GM10248 (cell line): ENCODE measurements at regions not wholly inside any gene's neighbourhood (a gene's known extent, or its start where the extent isn't known, plus 50 kb on each side); places are given as distances from the start of the nearest gene placed in this dataset.

Experiments used
- CTCF ChIA-PET: fragments of 300-600 bp; sonication (Branson Sonifier 250); formaldehyde crosslinking; extraction: SDS; loops from one replicate; lab custom pipeline; 2021; ENCODE audit warnings: antibody characterized with exemption; lab: Yijun Ruan, JAX
- POLR2A ChIA-PET: fragments of 350-650 bp; sonication (Branson Sonifier 250); formaldehyde crosslinking; extraction: SDS; loops from one replicate; lab custom pipeline; 2020; ENCODE audit warnings: antibody characterized with exemption; lab: Yijun Ruan, JAX
- DNase-seq: peaks from one replicate; pipeline ENCODE4 v3.0.0; 2012; ENCODE audit errors: extremely low spot score
- TF ChIP-seq, protein P1 (sequence below): IDR thresholded peaks from 2 replicates; pipeline ENCODE4 v1.5.1; 2012; ENCODE audit warnings: mild to moderate bottlenecking, low read depth; ENCODE audit errors: extremely low read depth, missing control alignments, control extremely low read depth

DNA sequence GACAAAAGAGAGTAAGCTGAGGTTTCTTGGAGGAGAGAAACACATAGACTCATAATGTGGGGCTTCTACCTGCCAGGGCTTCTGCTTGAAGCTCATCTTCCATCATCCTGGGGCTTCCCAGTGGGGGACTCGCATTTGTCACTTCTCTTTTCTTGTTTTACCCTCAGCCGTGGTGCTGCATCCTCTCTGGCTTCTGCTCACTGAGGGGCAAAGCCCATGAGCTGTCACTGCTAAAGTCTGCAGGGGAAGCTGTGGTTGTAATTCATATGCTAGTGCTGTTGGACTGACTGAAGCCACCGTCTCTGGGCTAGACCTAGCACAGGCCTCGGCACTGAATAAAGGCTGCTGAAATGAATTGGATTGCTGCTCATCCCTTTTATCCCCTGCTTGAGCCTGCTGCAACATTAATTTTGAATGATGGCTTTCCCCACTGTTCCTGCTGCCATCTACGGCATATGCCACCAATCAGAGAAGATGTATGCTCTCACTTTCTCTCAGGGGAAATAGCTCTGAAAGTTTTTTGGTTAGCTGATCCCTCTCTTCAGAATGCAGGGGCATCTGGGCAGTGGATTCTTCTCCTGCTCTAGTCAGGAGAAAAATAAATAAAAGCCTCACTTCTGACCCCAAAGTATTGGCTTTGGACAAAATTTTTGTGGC is 568.4 kb upstream of the MAP3K7 start:
- TF ChIP-seq, protein P1, sequence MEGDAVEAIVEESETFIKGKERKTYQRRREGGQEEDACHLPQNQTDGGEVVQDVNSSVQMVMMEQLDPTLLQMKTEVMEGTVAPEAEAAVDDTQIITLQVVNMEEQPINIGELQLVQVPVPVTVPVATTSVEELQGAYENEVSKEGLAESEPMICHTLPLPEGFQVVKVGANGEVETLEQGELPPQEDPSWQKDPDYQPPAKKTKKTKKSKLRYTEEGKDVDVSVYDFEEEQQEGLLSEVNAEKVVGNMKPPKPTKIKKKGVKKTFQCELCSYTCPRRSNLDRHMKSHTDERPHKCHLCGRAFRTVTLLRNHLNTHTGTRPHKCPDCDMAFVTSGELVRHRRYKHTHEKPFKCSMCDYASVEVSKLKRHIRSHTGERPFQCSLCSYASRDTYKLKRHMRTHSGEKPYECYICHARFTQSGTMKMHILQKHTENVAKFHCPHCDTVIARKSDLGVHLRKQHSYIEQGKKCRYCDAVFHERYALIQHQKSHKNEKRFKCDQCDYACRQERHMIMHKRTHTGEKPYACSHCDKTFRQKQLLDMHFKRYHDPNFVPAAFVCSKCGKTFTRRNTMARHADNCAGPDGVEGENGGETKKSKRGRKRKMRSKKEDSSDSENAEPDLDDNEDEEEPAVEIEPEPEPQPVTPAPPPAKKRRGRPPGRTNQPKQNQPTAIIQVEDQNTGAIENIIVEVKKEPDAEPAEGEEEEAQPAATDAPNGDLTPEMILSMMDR = no peak
- ChIA-PET POLR2A (no interaction called here), CTCF (no interaction called here)
- DNase-seq = no peak

DNA sequence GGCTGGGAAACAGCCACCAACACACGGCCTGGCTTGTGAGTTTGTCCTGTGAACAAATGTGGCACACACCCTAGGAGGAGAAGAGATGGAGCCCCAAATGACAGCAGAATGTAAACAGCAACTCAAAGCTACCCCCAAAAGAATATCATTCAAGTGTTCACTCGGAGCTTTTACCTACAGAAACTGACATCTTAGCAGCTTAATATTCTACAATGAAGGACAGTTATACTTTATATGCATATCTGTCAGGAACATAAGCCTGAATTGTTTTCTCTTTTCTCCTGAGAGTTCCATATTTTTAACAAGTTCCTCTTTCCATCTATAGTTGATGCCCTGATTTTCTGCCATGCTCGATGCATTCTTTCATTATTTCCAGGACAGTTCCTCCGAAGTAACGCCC is 566.0 kb upstream of the MAP3K7 start:
- CTCF ChIA-PET = no interaction called here
- DNase-seq = no peak
- POLR2A ChIA-PET = no interaction called here
- TF ChIP-seq, protein P1 = no peak

DNA sequence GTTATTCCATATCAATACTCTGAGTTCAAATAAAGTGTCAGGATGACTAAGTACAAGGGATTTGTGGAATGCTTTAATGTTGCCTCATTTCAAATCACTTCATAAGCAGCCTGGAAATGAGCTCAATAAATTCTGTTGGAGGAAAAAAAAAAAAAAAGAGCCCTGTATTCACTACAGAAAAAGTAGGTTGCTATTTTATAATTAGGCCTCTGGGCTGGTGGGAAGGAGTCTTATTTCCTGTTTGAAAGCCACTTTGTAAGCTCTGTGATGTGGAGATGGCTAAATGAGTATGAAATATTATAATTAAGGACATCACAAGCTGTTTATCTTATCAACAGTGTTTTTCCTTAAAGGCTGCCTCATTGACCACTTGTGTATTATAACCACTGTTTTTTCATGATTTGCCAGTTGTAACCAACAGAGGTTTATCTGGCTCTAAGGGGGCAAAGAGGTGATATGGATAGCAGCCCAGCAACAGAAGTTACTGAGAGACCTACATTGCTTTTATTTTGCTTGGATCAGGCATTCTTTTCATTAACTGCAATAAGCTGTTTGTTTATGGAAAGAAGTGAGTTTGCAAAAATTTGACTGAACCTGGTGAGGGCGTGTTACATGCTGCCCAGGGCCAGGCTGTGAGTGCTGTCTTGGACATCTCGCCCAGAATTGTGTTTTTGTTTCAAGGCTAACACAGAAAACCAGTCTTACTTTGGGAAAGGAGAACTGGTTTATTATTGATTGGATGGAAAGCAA is 563.3 kb upstream of the MAP3K7 start:
- POLR2A ChIA-PET = no interaction called here
- DNase-seq = no peak
- CTCF ChIA-PET = interaction anchor here (1.0 kb wide), 1 partner anchor 20 kb away, joined by 3 read pairs; no protein-coding TSS in a partner anchor
- TF ChIP-seq, protein P1 = no peak

DNA sequence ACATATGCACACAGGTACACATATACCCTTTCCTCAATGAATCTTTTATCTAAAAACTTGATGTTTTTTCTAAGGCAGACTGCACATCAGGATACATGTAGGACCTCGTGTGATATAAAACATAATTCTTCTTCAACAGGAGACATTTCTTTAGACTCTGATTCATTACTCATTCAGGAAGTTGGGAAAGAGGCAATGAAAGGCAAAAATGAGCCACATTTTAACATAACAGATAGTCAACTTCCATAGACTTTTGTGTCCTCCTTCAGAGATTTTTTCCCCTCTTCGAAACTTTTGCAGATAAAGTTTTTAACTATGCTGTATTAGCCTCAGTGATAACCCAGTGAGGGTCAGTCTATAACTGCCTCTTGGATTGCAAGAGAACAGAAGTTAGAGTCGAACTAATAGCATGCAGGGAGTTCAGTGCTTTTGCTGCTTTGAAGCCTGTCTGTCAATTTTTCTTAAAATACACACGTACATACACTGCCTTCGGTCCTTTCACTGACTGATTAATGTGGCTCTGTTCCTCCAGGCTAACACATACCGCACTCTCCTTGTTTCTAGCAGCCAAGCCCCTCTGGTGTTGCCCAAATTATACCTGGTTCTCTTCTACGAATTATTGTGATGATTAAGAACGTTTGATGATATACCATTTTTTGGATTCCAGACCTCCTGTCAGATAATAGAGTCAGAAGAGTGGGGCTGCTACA is 562.5 kb upstream of the MAP3K7 start:
- DNase-seq = no peak
- TF ChIP-seq, protein P1 = no peak
- ChIA-PET CTCF (no interaction called here), POLR2A (no interaction called here)

DNA sequence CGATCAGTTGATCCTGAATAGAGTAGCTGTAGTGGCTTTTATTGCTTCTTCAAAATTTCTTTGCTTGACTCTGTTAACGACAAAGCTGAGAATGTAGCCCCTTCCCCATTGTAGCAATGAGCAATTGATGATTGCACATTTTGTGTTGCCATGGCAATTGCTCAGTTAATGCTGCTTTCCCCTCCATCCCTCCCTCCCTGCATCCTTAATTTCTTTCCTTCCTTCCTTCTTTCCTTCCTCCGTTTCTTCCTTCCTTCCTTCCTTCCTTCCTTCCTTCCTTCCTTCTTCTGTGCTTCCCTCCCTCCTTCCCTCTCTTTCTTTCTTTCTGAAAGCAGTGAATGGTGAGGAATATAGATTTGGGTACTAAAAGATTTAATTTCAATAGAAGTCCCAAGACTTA is 557.3 kb upstream of the MAP3K7 start:
- DNase-seq = no peak
- ChIA-PET POLR2A (no interaction called here), CTCF (no interaction called here)
- TF ChIP-seq, protein P1 = no peak

GRCh38 chr6:91142154-91142553 is 555.3 kb upstream of the MAP3K7 start:
- TF ChIP-seq, protein P1 = no peak
- ChIA-PET POLR2A (no interaction called here), CTCF (interaction anchor here (0.9 to 1.4 kb wide), 2 partner anchors 9 to 16 kb away, joined by 3 to 6 read pairs; no protein-coding TSS in a partner anchor)
- DNase-seq = no peak
